Hepatocyte (in vitro differentiated cells): ENCODE measurements at regions not wholly inside any gene's neighbourhood (a gene's known extent, or its start where the extent isn't known, plus 50 kb on each side); places are given as distances from the start of the nearest gene placed in this dataset.

Source experiments
- DNase-seq: peaks from one replicate; pipeline ENCODE4 v3.0.0-alpha.2; 2016; ENCODE audit warnings: low spot score
- H2AFZ ChIP-seq: fragments of 200-600 bp; sonication (generic); 2 replicates; pipeline ENCODE4 v1.6.0; 2016; ENCODE audit warnings: antibody characterized with exemption, mild to moderate bottlenecking
- H3K27ac ChIP-seq: fragments of 200-600 bp; sonication (generic); 2 replicates; pipeline ENCODE4 v1.5.1; 2016; ENCODE audit warnings: mild to moderate bottlenecking
- H3K27me3 ChIP-seq: fragments of 200-600 bp; sonication (generic); 2 replicates; pipeline ENCODE4 v1.6.1; 2016
- H3K36me3 ChIP-seq: fragments of 200-600 bp; sonication (generic); replicated peaks from 2 replicates; pipeline ENCODE4 v1.5.1; 2016; ENCODE audit warnings: low read depth; ENCODE audit not compliant: insufficient read depth
- H3K4me1 ChIP-seq: fragments of 200-600 bp; sonication (generic); 2 replicates; pipeline ENCODE4 v1.5.1; 2016; ENCODE audit warnings: mild to moderate bottlenecking, moderate library complexity; ENCODE audit not compliant: insufficient read depth
- H3K4me2 ChIP-seq: fragments of 200-600 bp; sonication (generic); 2 replicates; pipeline ENCODE4 v1.6.0; 2016
- H3K4me3 ChIP-seq: fragments of 200-600 bp; sonication (generic); 2 replicates; pipeline ENCODE4 v1.5.1; 2016; ENCODE audit warnings: mild to moderate bottlenecking
- H3K79me2 ChIP-seq: fragments of 200-600 bp; sonication (generic); 2 replicates; pipeline ENCODE4 v1.6.0; 2017; ENCODE audit warnings: mild to moderate bottlenecking
- H3K9me2 ChIP-seq: fragments of 200-600 bp; sonication (generic); replicated peaks from 2 replicates; pipeline ENCODE4 v1.6.0; 2017; ENCODE audit warnings: mild to moderate bottlenecking; ENCODE audit not compliant: insufficient read depth
- H3K9me3 ChIP-seq: fragments of 200-600 bp; sonication (generic); 2 replicates; pipeline ENCODE4 v1.5.1; 2016; ENCODE audit warnings: low read depth, mild to moderate bottlenecking
- H4K20me1 ChIP-seq: fragments of 200-600 bp; sonication (generic); 2 replicates; pipeline ENCODE4 v1.6.0; 2016; ENCODE audit warnings: mild to moderate bottlenecking; ENCODE audit not compliant: insufficient read depth, poor library complexity, severe bottlenecking
- EZH2 ChIP-seq: fragments of 200-600 bp; sonication (generic); IDR thresholded peaks from 2 replicates; pipeline ENCODE4 v1.6.1; 2016; ENCODE audit warnings: antibody characterized with exemption, mild to moderate bottlenecking, borderline replicate concordance
- EZH2phosphoT487 ChIP-seq: fragments of 200-600 bp; sonication (generic); IDR thresholded peaks from one replicate; pipeline ENCODE4 v1.6.1; 2018; ENCODE audit warnings: antibody characterized with exemption, mild to moderate bottlenecking, low read depth, moderate library complexity; ENCODE audit not compliant: unreplicated experiment, severe bottlenecking
- WGBS: methylation state at CpG from one replicate; pipeline ENCODE4 v1.1.6; 2016; ENCODE audit warnings: low lambda C conversion rate; ENCODE audit errors: missing lambda C conversion rate; 5-methylcytosine and 5-hydroxymethylcytosine counted together
- TF ChIP-seq, protein P1 (sequence below): fragments of 200-600 bp; sonication (generic); IDR thresholded peaks from 2 replicates; pipeline ENCODE4 v1.5.1; 2016; ENCODE audit warnings: antibody characterized with exemption, mild to moderate bottlenecking; ENCODE audit not compliant: poor library complexity

- Histone ChIP-seq H3K27ac (no peak overlapping the region), H3K36me3 (no peaks in the 10 kb centered on the region), H4K20me1 (no peaks in the 10 kb centered on the region), H3K4me1 (no peaks in the 10 kb centered on the region), H3K9me3 (no peaks in the 10 kb centered on the region), H3K9me2 (no peaks in the 10 kb centered on the region), H3K4me2 (no peak overlapping the region), H3K27me3 (no peaks in the 10 kb centered on the region), H3K4me3 (no peak overlapping the region), H3K79me2 (no peaks in the 10 kb centered on the region), H2AFZ (no peak overlapping the region)
- DNase-seq, result no peak
- TF ChIP-seq EZH2 (no peak), EZH2phosphoT487 (no peak)
- TF ChIP-seq, protein P1, sequence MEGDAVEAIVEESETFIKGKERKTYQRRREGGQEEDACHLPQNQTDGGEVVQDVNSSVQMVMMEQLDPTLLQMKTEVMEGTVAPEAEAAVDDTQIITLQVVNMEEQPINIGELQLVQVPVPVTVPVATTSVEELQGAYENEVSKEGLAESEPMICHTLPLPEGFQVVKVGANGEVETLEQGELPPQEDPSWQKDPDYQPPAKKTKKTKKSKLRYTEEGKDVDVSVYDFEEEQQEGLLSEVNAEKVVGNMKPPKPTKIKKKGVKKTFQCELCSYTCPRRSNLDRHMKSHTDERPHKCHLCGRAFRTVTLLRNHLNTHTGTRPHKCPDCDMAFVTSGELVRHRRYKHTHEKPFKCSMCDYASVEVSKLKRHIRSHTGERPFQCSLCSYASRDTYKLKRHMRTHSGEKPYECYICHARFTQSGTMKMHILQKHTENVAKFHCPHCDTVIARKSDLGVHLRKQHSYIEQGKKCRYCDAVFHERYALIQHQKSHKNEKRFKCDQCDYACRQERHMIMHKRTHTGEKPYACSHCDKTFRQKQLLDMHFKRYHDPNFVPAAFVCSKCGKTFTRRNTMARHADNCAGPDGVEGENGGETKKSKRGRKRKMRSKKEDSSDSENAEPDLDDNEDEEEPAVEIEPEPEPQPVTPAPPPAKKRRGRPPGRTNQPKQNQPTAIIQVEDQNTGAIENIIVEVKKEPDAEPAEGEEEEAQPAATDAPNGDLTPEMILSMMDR, result no peak
- WGBS, result 76% methylated on average over 7 of the region's 7 CpGs
Observed at GRCh38 chr7:46812101-46812675, 769.7 kb downstream of the TNS3 start.

DNA sequence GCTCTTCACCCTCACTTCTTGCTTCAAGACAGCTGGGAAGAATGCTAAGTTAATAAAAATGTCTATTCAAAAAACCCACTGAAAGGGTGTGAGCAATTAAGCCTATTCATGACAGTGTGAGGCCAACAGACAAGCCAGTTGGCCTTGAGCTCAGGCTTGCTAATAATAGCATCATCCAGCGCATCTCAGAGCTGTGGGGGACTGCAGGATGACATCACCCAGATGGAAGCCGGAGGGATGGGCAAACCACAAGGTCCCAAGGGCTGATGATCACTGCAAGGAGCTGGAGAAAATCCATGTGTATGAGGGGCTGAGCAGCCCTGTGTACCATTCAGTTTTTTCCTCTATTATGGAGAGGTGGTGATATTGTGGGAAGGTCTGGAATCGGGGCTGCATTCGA lies 770.4 kb downstream of the TNS3 start:
- Histone ChIP-seq H3K9me3 (no peaks in the 10 kb centered on the region), H3K9me2 (no peaks in the 10 kb centered on the region), H2AFZ (no peak overlapping the region), H3K27me3 (no peaks in the 10 kb centered on the region), H3K36me3 (no peaks in the 10 kb centered on the region), H3K4me2 (no peak overlapping the region), H4K20me1 (no peaks in the 10 kb centered on the region), H3K79me2 (no peaks in the 10 kb centered on the region), H3K27ac (peak overlapping the region; percentile 58), H3K4me1 (no peaks in the 10 kb centered on the region), H3K4me3 (no peak overlapping the region)
- 75% methylated on average over 4 of the region's 4 CpGs for WGBS
- TF ChIP-seq EZH2 (no peak), EZH2phosphoT487 (no peak)
- TF ChIP-seq, protein P1, result no peak
- DNase-seq, result peak; percentile 60

GRCh38 chr7:46810986-46811385 lies 770.9 kb downstream of the TNS3 start:
- Histone ChIP-seq H4K20me1 (no peaks in the 10 kb centered on the region), H3K4me3 (no peak overlapping the region), H3K36me3 (no peaks in the 10 kb centered on the region), H3K9me3 (no peaks in the 10 kb centered on the region), H3K27me3 (no peaks in the 10 kb centered on the region), H3K4me2 (no peak overlapping the region), H3K79me2 (no peaks in the 10 kb centered on the region), H3K4me1 (no peaks in the 10 kb centered on the region), H3K9me2 (no peaks in the 10 kb centered on the region), H2AFZ (no peak overlapping the region), H3K27ac (peak overlapping the region; percentile 58)
- 92% methylated on average over 4 of the region's 4 CpGs for WGBS
- no peak for DNase-seq
- TF ChIP-seq, protein P1, result no peak
- no peak for TF ChIP-seq EZH2phosphoT487

- no peak for TF ChIP-seq EZH2
- no peak for TF ChIP-seq EZH2phosphoT487
- TF ChIP-seq, protein P1, result no peak
- Histone ChIP-seq H3K4me1 (no peaks in the 10 kb centered on the region), H3K27me3 (no peaks in the 10 kb centered on the region), H3K36me3 (no peaks in the 10 kb centered on the region), H3K9me2 (no peaks in the 10 kb centered on the region), H2AFZ (no peak overlapping the region), H3K4me2 (no peak overlapping the region), H3K79me2 (no peaks in the 10 kb centered on the region), H4K20me1 (no peaks in the 10 kb centered on the region), H3K27ac (no peak overlapping the region), H3K9me3 (no peaks in the 10 kb centered on the region), H3K4me3 (no peak overlapping the region)
- WGBS, result 91% methylated on average over 4 of the region's 4 CpGs
- DNase-seq, result no peak
Observed at GRCh38 chr7:46809886-46810285, 772.0 kb downstream of the TNS3 start.
